NCI-H748 (cell line): ENCODE measurements at regions not wholly inside any gene's neighbourhood (a gene's known extent, or its start where the extent isn't known, plus 50 kb on each side); places are given as distances from the start of the nearest gene placed in this dataset.
"Not testable (repeated sequence)": the region's sequence is repeated elsewhere in the genome, so short reads cannot be mapped to it uniquely, and the experiment has no call there.

Source experiments
- DNase-seq: peaks from one replicate; lab custom pipeline; 2025; ENCODE audit not compliant: unreplicated experiment; lab: John Stamatoyannopoulos, UW

- DNase-seq: peak; percentile 95
These were observed 229.0 kb upstream of the FRG2C start for GRCh38 chr3:75434913-75435793.

- peak; percentile 84 for DNase-seq
These were observed 228.2 kb upstream of the FRG2C start for GRCh38 chr3:75435794-75436400.

- not testable (repeated sequence) for DNase-seq
These were observed 223.1 kb upstream of the FRG2C start for GRCh38 chr3:75440986-75441385.

- DNase-seq: not testable (repeated sequence)
These were observed 219.5 kb upstream of the FRG2C start for GRCh38 chr3:75444634-75445033.

GRCh38 chr3:75445234-75445633, 218.9 kb upstream of the FRG2C start:
- not testable (repeated sequence) for DNase-seq

- DNase-seq: not testable (repeated sequence)
These were observed 217.2 kb upstream of the FRG2C start for GRCh38 chr3:75446948-75447347.

GRCh38 chr3:75453328-75453727, 210.8 kb upstream of the FRG2C start:
- DNase-seq: peak; percentile 94

GRCh38 chr3:75453839-75454238, 210.3 kb upstream of the FRG2C start:
- DNase-seq: not testable (repeated sequence)

GRCh38 chr3:75474530-75474929, 189.6 kb upstream of the FRG2C start:
- DNase-seq: not testable (repeated sequence)

- DNase-seq: peak; percentile 1
These were observed 167.5 kb upstream of the FRG2C start for GRCh38 chr3:75496600-75496999.

GRCh38 chr3:75500357-75500756, 163.8 kb upstream of the FRG2C start:
- DNase-seq: not testable (repeated sequence)

GRCh38 chr3:75502171-75502570, 162.0 kb upstream of the FRG2C start:
- DNase-seq: not testable (repeated sequence)

- peak; percentile 77 for DNase-seq
These were observed 161.1 kb upstream of the FRG2C start for GRCh38 chr3:75502769-75503756.

- DNase-seq: no peak
These were observed 157.5 kb upstream of the FRG2C start for GRCh38 chr3:75506603-75507002.

GRCh38 chr3:75507956-75508355, 156.2 kb upstream of the FRG2C start:
- not testable (repeated sequence) for DNase-seq

GRCh38 chr3:75527657-75528056, 136.5 kb upstream of the FRG2C start:
- not testable (repeated sequence) for DNase-seq

- peak; percentile 40 for DNase-seq
These were observed 112.0 kb upstream of the FRG2C start for GRCh38 chr3:75552095-75552494.

GRCh38 chr3:75564427-75564826, 99.7 kb upstream of the FRG2C start:
- not testable (repeated sequence) for DNase-seq

GRCh38 chr3:75572303-75572702, 91.8 kb upstream of the FRG2C start:
- DNase-seq: not testable (repeated sequence)

- DNase-seq: not testable (repeated sequence)
These were observed 85.0 kb upstream of the FRG2C start for GRCh38 chr3:75579091-75579490.

GRCh38 chr3:75579536-75579935, 84.6 kb upstream of the FRG2C start:
- DNase-seq: peak; percentile 2
